ENCODE measurements at regions not wholly inside any gene's neighbourhood (a gene's known extent, or its start where the extent isn't known, plus 50 kb on each side); places are given as distances from the start of the nearest gene placed in this dataset.

GRCh38 chr2:204036706-204037105, 100.1 kb downstream of the ICOS start:
- TF ChIP-seq CTCF (optimal IDR thresholded peaks at IDR 0.05 in 1 of 3, IDR thresholded peaks at IDR 0.05 in 1 of 3, conservative IDR thresholded peaks at IDR 0.05 in 1 of 3; ENCODE audit: extremely low read depth in 1 of 3, insufficient read depth in 2 of 3, low read length in 3 of 3), result no peak
- no peak for TF ChIP-seq EZH2 (IDR thresholded peaks at IDR 0.05; ENCODE audit: low read length)

Data from keratinocyte (primary cell).